HEK293 (cell line): ENCODE measurements at regions not wholly inside any gene's neighbourhood (a gene's known extent, or its start where the extent isn't known, plus 50 kb on each side); places are given as distances from the start of the nearest gene placed in this dataset.

Source experiments
- CTCF ChIA-PET: fragments of 350-600 bp; formaldehyde crosslinking; extraction: SDS; loops from one replicate; lab custom pipeline; 2021; ENCODE audit warnings: antibody characterized with exemption; lab: Yijun Ruan, JAX
- POLR2A ChIA-PET: fragments of 300-600 bp; formaldehyde crosslinking; extraction: SDS; loops from one replicate; lab custom pipeline; 2020; ENCODE audit warnings: antibody characterized with exemption, inconsistent platforms; lab: Yijun Ruan, JAX
- H3K27ac ChIP-seq: fragments of 200-500 bp; sonication (Bioruptor generic); 2 replicates; pipeline ENCODE4 v1.5.1; 2014; ENCODE audit warnings: low read depth, low read length, control low read depth, inconsistent platforms; ENCODE audit errors: extremely low read depth
- H3K36me3 ChIP-seq, 2 experiments: fragments of 200-500 bp in 1 of 2; sonication (Bioruptor generic) in 1 of 2; 1 replicate in 1 of 2; 2 replicates in 1 of 2; pipeline ENCODE4 v1.5.1; 2014 to 2017; ENCODE audit warnings: inconsistent platforms in 2 of 2, low read length in 2 of 2; ENCODE audit not compliant: control insufficient read depth in 2 of 2, insufficient read depth in 1 of 2
- H3K4me1 ChIP-seq: fragments of 200-500 bp; sonication (Bioruptor generic); 2 replicates; pipeline ENCODE4 v1.5.1; 2014; ENCODE audit warnings: mild to moderate bottlenecking, low read length, inconsistent platforms; ENCODE audit not compliant: control insufficient read depth, insufficient read depth
- H3K4me3 ChIP-seq: 2 replicates; pipeline ENCODE4 v1.5.1; 2011; ENCODE audit warnings: low read depth, mild to moderate bottlenecking, control low read depth, low read length, moderate library complexity
- H3K9me3 ChIP-seq: fragments of 200-500 bp; sonication (Bioruptor generic); 2 replicates; pipeline ENCODE4 v1.5.1; 2014; ENCODE audit warnings: low read depth, low read length, inconsistent platforms; ENCODE audit not compliant: control insufficient read depth, insufficient read depth
- BCL11A ChIP-seq: fragments of 450-650 bp; formaldehyde crosslinking; IDR thresholded peaks from 2 replicates; pipeline ENCODE4 v1.5.1; 2016; ENCODE audit warnings: low read depth, missing biosample characterization, missing genetic modification characterization
- ELK4 ChIP-seq: IDR thresholded peaks from 2 replicates; pipeline ENCODE4 v1.6.1; 2011; ENCODE audit warnings: mild to moderate bottlenecking, low read depth, low read length, borderline replicate concordance
- PRDM10 ChIP-seq: fragments of 450-650 bp; formaldehyde crosslinking; IDR thresholded peaks from 2 replicates; pipeline ENCODE4 v1.5.1; 2016; ENCODE audit warnings: missing biosample characterization, missing genetic modification characterization
- SP2 ChIP-seq: fragments of 450-650 bp; formaldehyde crosslinking; IDR thresholded peaks from 2 replicates; pipeline ENCODE4 v1.5.1; 2016; ENCODE audit warnings: missing biosample characterization, missing genetic modification characterization
- WT1 ChIP-seq: fragments of 450-650 bp; formaldehyde crosslinking; IDR thresholded peaks from 2 replicates; pipeline ENCODE4 v1.5.1; 2016; ENCODE audit warnings: missing biosample characterization, missing genetic modification characterization
- YY2 ChIP-seq: fragments of 450-650 bp; formaldehyde crosslinking; IDR thresholded peaks from 2 replicates; pipeline ENCODE4 v1.5.1; 2016; ENCODE audit warnings: missing biosample characterization, missing genetic modification characterization
- ZBTB49 ChIP-seq: fragments of 450-650 bp; formaldehyde crosslinking; IDR thresholded peaks from 2 replicates; pipeline ENCODE4 v1.5.1; 2016; ENCODE audit warnings: missing biosample characterization, missing genetic modification characterization, low read depth
- ZNF114 ChIP-seq: fragments of 450-650 bp; formaldehyde crosslinking; IDR thresholded peaks from 2 replicates; pipeline ENCODE4 v1.5.0; 2017; ENCODE audit warnings: missing biosample characterization, missing genetic modification characterization
- ZNF133 ChIP-seq: fragments of 450-650 bp; formaldehyde crosslinking; IDR thresholded peaks from 2 replicates; pipeline ENCODE4 v1.5.1; 2016; ENCODE audit warnings: missing biosample characterization, missing genetic modification characterization
- ZNF169 ChIP-seq: fragments of 450-650 bp; formaldehyde crosslinking; IDR thresholded peaks from 2 replicates; pipeline ENCODE4 v1.5.1; 2016; ENCODE audit warnings: missing biosample characterization, missing genetic modification characterization
- ZNF174 ChIP-seq: fragments of 450-650 bp; formaldehyde crosslinking; IDR thresholded peaks from 2 replicates; pipeline ENCODE4 v1.5.0; 2017; ENCODE audit warnings: missing biosample characterization, mild to moderate bottlenecking, missing genetic modification characterization
- ZNF26 ChIP-seq: fragments of 450-650 bp; formaldehyde crosslinking; IDR thresholded peaks from 2 replicates; pipeline ENCODE4 v1.5.1; 2016; ENCODE audit warnings: missing biosample characterization, missing genetic modification characterization
- ZNF37A ChIP-seq: fragments of 450-650 bp; IDR thresholded peaks from 2 replicates; pipeline ENCODE4 v1.5.1; 2018; ENCODE audit warnings: missing biosample characterization, missing genetic modification characterization
- ZNF529 ChIP-seq: fragments of 450-650 bp; formaldehyde crosslinking; IDR thresholded peaks from 2 replicates; pipeline ENCODE4 v1.5.1; 2017; ENCODE audit warnings: missing genetic modification characterization, missing biosample characterization; ENCODE audit not compliant: insufficient replicate concordance
- ZNF555 ChIP-seq: fragments of 450-650 bp; formaldehyde crosslinking; conservative IDR thresholded peaks from 2 replicates; pipeline ENCODE4 v1.5.1; 2017; ENCODE audit warnings: missing biosample characterization, mild to moderate bottlenecking, missing genetic modification characterization, inconsistent platforms
- ZNF621 ChIP-seq: fragments of 450-650 bp; formaldehyde crosslinking; IDR thresholded peaks from 2 replicates; pipeline ENCODE4 v1.5.1; 2017; ENCODE audit warnings: missing biosample characterization, missing genetic modification characterization
- ZNF747 ChIP-seq: fragments of 450-650 bp; formaldehyde crosslinking; IDR thresholded peaks from 2 replicates; pipeline ENCODE4 v1.5.1; 2016; ENCODE audit warnings: missing biosample characterization, missing genetic modification characterization
- ZNF776 ChIP-seq: fragments of 450-650 bp; formaldehyde crosslinking; IDR thresholded peaks from 2 replicates; pipeline ENCODE4 v1.5.0; 2017; ENCODE audit warnings: missing biosample characterization, missing genetic modification characterization, borderline replicate concordance
- TF ChIP-seq, protein P1 (sequence below): sonication (generic); formaldehyde crosslinking; IDR thresholded peaks from 2 replicates; pipeline ENCODE4 v1.8.1; 2022; ENCODE audit warnings: mild to moderate bottlenecking, moderate library complexity, missing genetic modification reagents
- TF ChIP-seq, protein P2 (sequence below): fragments of 450-650 bp; formaldehyde crosslinking; IDR thresholded peaks from 2 replicates; pipeline ENCODE4 v1.5.0; 2017; ENCODE audit warnings: missing biosample characterization, missing genetic modification characterization, borderline replicate concordance

DNA sequence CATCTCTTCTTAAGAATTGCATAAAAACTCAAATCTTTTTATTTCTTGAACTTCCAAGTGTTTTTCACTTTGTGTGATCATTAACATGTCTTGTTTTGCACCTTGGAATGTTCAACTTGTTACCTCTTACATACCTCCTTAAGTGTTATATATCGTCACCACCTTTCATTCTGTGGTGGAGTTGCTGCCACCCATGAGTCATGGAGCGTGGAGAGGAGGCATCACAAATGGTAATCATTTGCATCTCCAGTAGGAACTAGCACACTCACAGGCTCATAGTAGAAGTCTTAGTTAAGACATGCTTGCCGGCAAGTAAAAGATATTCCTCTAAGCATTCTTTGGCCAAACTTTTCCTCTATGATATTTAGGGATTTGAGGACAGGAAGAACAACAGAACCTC lies 67.0 kb upstream of the VCX start:
- H3K4me1 ChIP-seq = no peaks in the 10 kb centered on the region
- ChIA-PET POLR2A (no interaction called here), CTCF (no interaction called here)
- no peak overlapping the region for H3K27ac ChIP-seq
- no peaks in the 10 kb centered on the region for H3K9me3 ChIP-seq
- no peaks in the 10 kb centered on the region for H3K36me3 ChIP-seq
- TF ChIP-seq ZNF26 (no peak), ZNF133 (tag by site-specific recombination) (no peak), WT1 (tag by site-specific recombination) (no peak), SP2 (tag by site-specific recombination) (no peak), ZBTB49 (no peak), ZNF621 (tag by site-specific recombination) (no peak), ZNF529 (no peak), ZNF747 (tag by site-specific recombination) (no peak), ZNF174 (tag by site-specific recombination) (no peak), BCL11A (tag by site-specific recombination) (no peak), ZNF555 (no peak), ZNF37A (tag by site-specific recombination) (no peak), PRDM10 (no peak), ZNF114 (tag by site-specific recombination) (no peak), ELK4 (no peak), ZNF776 (no peak), YY2 (no peak), ZNF169 (tag by site-specific recombination) (no peak)
- TF ChIP-seq, protein P1, sequence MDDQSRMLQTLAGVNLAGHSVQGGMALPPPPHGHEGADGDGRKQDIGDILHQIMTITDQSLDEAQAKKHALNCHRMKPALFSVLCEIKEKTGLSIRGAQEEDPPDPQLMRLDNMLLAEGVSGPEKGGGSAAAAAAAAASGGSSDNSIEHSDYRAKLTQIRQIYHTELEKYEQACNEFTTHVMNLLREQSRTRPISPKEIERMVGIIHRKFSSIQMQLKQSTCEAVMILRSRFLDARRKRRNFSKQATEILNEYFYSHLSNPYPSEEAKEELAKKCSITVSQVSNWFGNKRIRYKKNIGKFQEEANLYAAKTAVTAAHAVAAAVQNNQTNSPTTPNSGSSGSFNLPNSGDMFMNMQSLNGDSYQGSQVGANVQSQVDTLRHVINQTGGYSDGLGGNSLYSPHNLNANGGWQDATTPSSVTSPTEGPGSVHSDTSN (CRISPR knock-in tag) = no peak
- TF ChIP-seq, protein P2, sequence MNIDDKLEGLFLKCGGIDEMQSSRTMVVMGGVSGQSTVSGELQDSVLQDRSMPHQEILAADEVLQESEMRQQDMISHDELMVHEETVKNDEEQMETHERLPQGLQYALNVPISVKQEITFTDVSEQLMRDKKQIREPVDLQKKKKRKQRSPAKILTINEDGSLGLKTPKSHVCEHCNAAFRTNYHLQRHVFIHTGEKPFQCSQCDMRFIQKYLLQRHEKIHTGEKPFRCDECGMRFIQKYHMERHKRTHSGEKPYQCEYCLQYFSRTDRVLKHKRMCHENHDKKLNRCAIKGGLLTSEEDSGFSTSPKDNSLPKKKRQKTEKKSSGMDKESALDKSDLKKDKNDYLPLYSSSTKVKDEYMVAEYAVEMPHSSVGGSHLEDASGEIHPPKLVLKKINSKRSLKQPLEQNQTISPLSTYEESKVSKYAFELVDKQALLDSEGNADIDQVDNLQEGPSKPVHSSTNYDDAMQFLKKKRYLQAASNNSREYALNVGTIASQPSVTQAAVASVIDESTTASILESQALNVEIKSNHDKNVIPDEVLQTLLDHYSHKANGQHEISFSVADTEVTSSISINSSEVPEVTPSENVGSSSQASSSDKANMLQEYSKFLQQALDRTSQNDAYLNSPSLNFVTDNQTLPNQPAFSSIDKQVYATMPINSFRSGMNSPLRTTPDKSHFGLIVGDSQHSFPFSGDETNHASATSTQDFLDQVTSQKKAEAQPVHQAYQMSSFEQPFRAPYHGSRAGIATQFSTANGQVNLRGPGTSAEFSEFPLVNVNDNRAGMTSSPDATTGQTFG (tag by site-specific recombination) = no peak
- H3K4me3 ChIP-seq = no peak overlapping the region
